ENCODE measurements at regions not wholly inside any gene's neighbourhood (a gene's known extent, or its start where the extent isn't known, plus 50 kb on each side); places are given as distances from the start of the nearest gene placed in this dataset.

DNA sequence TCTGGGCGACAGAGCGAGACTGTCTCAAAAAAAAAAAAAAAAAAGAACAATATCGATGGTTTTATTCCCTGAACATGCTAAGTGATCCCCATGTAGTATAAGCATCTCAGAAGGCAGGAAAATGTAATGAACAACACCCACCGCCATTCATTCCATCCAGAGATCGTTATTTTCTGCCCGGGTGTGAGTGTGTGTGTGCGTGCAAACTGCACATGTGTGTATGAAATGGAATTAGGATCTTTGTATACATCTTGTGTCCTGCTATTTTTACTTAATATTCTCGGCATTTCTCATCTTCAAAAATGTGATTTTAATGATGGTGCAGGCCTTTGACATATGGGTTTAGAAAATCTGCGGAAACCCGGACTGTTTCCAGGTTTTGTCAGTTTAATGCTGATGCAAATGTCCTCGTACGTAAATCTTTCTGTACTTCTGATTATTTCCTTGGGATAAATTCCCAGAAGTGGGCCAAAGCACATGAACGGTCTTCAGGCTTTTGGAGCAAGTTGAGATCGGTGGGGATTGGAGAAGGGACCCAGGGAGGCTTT lies 254.8 kb downstream of the SEC14L1 start:
- no peak for TF ChIP-seq PRDM1 (tag by site-specific recombination; IDR thresholded peaks at IDR 0.05)
- TF ChIP-seq, protein P1, sequence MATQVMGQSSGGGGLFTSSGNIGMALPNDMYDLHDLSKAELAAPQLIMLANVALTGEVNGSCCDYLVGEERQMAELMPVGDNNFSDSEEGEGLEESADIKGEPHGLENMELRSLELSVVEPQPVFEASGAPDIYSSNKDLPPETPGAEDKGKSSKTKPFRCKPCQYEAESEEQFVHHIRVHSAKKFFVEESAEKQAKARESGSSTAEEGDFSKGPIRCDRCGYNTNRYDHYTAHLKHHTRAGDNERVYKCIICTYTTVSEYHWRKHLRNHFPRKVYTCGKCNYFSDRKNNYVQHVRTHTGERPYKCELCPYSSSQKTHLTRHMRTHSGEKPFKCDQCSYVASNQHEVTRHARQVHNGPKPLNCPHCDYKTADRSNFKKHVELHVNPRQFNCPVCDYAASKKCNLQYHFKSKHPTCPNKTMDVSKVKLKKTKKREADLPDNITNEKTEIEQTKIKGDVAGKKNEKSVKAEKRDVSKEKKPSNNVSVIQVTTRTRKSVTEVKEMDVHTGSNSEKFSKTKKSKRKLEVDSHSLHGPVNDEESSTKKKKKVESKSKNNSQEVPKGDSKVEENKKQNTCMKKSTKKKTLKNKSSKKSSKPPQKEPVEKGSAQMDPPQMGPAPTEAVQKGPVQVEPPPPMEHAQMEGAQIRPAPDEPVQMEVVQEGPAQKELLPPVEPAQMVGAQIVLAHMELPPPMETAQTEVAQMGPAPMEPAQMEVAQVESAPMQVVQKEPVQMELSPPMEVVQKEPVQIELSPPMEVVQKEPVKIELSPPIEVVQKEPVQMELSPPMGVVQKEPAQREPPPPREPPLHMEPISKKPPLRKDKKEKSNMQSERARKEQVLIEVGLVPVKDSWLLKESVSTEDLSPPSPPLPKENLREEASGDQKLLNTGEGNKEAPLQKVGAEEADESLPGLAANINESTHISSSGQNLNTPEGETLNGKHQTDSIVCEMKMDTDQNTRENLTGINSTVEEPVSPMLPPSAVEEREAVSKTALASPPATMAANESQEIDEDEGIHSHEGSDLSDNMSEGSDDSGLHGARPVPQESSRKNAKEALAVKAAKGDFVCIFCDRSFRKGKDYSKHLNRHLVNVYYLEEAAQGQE (tag by site-specific recombination; IDR thresholded peaks at IDR 0.05) = no peak
- TF ChIP-seq, protein P2, sequence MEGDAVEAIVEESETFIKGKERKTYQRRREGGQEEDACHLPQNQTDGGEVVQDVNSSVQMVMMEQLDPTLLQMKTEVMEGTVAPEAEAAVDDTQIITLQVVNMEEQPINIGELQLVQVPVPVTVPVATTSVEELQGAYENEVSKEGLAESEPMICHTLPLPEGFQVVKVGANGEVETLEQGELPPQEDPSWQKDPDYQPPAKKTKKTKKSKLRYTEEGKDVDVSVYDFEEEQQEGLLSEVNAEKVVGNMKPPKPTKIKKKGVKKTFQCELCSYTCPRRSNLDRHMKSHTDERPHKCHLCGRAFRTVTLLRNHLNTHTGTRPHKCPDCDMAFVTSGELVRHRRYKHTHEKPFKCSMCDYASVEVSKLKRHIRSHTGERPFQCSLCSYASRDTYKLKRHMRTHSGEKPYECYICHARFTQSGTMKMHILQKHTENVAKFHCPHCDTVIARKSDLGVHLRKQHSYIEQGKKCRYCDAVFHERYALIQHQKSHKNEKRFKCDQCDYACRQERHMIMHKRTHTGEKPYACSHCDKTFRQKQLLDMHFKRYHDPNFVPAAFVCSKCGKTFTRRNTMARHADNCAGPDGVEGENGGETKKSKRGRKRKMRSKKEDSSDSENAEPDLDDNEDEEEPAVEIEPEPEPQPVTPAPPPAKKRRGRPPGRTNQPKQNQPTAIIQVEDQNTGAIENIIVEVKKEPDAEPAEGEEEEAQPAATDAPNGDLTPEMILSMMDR (tag by site-specific recombination; IDR thresholded peaks at IDR 0.05) = no peak
- no peak for TF ChIP-seq ZFP41 (tag by site-specific recombination; IDR thresholded peaks at IDR 0.05; ENCODE audit: borderline replicate concordance)
- no peak for TF ChIP-seq MZF1 (tag by site-specific recombination; IDR thresholded peaks at IDR 0.05; ENCODE audit: borderline replicate concordance)
- TF ChIP-seq, protein P3, sequence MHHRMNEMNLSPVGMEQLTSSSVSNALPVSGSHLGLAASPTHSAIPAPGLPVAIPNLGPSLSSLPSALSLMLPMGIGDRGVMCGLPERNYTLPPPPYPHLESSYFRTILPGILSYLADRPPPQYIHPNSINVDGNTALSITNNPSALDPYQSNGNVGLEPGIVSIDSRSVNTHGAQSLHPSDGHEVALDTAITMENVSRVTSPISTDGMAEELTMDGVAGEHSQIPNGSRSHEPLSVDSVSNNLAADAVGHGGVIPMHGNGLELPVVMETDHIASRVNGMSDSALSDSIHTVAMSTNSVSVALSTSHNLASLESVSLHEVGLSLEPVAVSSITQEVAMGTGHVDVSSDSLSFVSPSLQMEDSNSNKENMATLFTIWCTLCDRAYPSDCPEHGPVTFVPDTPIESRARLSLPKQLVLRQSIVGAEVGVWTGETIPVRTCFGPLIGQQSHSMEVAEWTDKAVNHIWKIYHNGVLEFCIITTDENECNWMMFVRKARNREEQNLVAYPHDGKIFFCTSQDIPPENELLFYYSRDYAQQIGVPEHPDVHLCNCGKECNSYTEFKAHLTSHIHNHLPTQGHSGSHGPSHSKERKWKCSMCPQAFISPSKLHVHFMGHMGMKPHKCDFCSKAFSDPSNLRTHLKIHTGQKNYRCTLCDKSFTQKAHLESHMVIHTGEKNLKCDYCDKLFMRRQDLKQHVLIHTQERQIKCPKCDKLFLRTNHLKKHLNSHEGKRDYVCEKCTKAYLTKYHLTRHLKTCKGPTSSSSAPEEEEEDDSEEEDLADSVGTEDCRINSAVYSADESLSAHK (tag by site-specific recombination; IDR thresholded peaks at IDR 0.05) = no peak
